ENCODE measurements at regions not wholly inside any gene's neighbourhood (a gene's known extent, or its start where the extent isn't known, plus 50 kb on each side); places are given as distances from the start of the nearest gene placed in this dataset.

DNA sequence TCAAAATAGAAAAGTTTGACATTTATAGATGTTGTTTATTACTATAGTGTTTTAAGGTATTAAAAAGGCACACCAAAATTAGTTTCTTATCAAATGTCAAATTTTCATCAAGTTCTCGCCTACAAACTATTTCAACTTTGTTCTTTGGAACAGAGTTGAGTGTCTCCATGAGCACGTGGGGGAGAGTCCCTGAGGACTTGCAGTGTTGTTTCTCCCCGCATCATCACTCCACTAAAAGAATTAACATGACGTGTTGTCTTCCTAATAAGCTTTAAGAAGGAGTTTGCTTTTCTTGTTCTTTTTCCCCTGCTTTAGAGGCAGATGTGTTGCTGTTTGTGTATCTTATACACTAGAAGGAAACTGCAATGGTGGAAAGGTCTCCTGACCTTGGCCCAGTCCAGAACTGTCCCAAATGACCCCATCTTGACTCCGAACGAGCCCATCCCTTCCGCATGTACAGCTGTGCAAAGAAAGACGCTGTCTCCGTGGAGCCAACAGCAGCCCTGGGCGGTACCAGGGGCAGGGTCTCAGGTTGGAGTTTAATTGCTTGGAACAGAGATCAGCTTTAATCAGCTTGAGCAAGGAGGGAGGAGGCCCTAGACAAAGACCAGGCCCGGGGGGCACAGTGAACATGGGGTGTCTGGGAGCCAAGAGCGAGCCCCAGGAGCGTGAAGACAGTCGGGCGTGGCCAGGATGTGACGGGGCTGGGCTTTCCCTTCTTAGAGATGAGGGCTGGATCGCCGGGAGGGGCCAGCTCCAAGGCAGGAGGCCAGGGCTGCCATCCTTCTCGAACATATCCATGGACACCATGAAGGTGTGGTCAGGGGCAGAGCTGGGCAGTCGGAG is 215.4 kb upstream of the RTL1 start:
- no peak for DNase-seq (ENCODE audit: low read depth in 2 of 2)

DNA sequence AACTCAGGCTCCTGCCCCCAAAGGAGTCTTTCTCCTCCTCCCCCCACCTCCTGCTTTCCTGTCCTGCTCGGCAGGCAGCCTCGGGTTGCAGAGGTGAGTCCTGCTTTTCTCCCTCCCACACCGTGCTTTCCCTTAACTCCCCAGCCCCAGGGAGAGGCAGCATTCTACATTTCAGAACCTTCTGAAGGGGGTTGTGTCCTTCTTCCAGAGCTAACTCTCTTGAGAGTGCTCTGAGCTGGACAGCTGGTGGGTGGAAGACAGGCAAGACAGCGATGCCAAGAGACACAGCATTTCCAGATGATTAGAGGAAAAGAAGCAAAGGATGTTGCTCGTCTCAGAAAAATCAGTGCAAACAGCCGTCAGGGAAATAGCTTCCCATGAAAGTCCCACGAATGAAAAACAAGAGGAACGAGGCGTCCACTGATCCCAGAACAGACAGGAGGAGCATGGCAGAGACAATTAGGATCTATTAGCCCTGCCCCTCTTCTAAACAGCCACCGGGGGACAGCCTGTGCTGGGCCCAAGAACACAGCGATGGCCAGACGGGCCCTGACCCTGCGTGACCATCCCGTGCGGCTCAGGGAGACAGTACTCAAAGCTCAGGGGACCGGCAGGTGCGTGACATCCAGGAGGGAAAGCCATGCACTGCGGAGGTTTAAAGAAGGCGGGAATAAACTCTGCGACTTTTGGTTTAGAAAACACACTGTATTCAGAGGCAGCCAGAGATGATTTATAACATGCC is 216.5 kb upstream of the RTL1 start:
- no peak for DNase-seq (ENCODE audit: low read depth in 2 of 2)

DNA sequence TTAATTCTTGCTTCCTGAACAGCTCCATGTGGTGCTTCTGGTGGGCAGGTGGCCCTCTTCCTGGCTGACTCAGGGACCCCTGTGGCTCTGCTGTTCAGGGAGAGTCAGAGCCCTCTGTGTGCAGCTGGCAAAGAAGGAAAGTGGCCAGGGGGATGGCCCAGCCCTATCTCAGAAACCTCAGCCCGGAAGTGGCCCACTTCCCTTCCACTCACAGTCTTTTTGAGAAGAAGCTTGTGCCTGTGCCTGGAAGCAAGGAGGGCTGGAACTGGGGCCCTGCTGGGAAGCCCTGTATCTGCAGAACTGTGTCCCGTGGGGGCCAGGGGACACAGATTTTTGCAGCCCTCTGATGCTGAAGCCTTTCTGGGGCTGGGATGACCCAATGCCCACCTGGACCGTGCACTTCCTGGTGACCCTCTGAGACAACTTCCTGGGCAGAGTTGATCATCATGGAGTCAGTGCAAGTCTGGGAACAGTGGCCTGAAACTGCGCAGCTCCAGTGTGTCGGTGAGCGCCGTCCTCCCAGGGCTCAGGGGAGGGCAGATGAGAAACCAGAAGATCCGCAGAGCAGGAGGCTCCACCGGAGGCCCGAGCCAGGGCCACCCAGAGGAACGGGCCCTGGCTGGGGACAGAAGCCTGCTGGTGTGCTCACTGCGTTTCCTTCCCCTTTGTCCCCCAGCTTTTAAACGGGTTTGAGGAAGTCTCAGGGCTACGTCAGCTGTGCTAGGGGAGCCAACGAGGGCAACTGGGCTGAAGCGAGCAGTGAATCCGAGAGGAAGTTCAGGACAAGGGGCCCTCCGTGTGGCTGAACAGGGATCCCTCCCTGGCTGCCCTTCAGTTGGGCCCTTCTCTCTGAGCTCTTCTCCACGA is 217.4 kb upstream of the RTL1 start:
- DNase-seq (ENCODE audit: low read depth in 2 of 2), result no peak

DNA sequence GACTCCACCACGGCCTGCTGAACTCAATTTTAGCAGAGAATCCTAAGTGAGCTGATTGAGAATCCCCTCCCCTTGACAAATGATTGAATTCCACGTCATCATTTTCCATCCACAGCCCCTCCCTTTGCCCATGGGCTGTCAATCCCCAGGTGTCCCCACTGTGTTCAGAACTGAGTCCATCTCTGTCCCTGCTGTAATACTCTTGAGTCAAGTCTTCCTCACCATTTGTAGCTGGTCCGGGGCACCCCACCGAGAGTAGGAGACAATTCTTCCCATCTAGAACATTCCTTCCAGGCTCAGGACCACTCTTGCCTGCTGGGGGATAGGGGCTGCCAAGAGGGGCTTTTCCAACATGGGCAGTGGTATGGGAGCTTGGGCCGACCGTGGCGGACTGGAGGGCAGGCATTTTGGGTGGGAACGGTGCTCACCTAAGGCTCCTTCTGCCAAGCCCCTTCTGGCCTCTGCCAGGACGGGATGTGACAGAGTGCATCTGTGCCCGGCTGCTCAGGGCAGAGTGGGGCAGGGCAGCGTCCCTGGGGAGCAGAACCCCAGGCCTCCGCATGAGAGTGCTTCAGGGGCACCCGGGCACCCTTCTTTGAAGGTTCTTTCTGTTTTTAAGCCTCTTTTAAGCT is 218.1 kb upstream of the RTL1 start:
- DNase-seq (ENCODE audit: low read depth in 2 of 2), result no peak

DNA sequence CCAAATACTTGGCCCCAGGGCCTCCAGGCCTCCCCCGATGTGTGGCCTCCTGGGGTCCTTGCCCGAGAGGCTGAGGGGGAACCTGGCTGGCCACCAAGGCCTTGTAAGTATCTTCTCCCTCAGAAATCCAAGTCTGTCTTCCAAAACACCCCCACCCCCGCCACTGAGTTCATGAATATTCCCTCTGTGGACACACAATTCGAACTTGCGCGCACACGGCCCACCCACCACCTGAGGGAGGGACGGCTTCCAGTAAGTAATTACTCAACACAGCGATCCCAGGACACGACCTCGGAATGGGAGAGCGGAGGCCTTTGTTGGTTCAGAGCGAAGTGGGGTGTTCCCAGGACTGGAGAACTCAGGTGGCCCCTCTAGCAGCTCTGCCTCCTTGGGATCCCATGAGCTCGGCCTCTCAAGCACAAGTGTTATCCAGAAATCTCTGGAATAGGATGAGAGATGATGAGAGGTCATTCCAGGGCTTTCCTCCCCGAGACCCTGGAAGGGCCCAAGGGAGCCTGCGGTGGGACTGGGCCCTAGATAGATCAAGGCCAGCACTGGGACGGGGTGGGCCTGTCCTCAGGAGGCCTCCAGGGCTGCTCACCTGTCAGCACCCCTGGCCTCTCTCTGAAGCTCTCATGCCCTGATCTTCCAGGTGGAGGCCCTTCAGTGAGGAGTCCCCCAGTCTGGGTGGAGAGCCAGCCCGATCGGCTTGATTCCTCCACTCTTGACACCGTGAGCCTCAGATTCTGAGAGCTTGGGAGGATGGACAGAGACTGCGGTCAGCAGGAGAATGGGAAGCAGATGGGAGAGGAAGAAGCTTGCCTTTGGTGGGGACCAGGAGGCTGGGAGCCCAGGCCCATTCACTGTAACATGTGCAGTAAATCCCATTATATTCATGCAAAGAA is 219.0 kb upstream of the RTL1 start:
- DNase-seq (ENCODE audit: low read depth in 2 of 2), result no peak

DNA sequence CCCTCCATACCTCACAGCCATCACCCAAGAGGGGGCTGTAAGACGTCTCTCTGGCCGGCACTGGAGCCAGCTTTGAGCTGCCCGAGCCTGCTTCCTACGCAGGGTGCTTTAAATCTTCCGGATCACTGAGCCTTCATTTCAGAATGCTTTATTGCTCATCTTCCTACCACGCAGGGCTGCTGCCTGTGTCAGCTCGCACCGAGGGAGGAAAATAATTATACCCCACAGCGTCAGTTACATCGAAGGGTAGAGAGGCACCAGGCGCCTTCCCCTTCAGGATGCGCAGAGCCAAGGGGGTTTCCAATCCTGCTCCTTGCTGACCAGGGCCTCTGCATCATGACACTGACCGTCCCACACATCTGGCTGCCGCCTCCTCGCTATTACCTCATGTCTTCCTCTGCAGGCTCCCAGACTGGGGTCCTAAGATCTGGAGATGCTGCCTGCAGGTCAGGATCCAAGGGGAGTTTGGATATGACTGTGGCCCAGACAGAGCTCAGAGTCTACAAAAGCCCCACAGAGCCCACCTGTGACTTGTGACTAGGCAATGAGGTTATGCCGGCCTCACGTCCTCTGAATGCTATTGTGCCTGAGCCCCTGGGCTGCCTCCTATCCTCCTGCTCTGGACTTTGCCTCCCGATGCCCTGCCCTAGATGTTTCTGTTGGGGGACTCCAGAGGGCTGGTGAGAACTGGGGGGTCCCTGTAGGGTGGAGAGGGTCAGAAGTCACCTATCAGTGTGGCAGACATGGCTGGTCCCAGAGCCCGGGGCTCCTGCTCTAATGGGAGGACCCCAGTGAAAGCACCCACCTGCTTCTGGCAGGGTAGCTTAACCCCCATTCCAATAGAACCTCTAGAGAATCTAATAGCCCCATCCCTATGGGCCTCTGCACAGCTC is 220.3 kb upstream of the RTL1 start:
- DNase-seq (ENCODE audit: low read depth in 2 of 2), result no peak

DNA sequence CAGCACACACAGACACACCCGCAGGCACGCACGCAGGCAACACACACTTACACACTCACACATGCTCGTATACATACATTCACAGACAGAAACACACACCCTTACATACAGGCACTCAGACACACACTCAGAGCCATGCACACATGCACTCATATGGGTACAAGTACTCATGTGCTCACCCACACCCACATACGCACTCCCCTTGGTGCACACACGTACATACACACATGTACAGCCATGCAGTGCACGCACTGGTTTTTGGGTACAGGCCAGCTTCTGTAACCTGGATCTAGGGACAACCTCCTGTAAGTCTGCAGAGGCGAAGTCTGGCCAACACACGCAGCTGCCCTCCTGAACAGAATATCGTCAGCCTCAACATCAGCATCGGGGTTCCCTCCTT is 221.3 kb upstream of the RTL1 start:
- no peak for DNase-seq (ENCODE audit: low read depth in 2 of 2)

DNA sequence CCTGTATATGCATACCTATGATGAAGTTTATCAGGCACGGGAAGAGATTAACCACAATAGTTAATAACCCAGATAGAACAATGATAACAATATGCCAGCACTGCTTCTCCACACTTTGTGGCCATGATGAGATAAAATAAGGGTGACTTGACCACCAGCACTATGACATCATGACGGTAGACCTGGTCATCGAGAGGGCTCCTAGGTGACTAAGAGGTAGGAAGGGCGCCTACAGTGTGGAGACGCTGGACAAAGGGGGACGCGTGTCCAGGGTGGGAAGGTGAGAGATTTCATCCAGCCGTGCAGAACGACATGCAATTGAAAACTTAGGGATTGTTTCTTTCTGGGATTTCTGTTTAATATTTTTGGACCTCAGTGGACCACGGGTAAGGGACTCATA is 221.8 kb upstream of the RTL1 start:
- DNase-seq (ENCODE audit: low read depth in 2 of 2), result no peak

DNA sequence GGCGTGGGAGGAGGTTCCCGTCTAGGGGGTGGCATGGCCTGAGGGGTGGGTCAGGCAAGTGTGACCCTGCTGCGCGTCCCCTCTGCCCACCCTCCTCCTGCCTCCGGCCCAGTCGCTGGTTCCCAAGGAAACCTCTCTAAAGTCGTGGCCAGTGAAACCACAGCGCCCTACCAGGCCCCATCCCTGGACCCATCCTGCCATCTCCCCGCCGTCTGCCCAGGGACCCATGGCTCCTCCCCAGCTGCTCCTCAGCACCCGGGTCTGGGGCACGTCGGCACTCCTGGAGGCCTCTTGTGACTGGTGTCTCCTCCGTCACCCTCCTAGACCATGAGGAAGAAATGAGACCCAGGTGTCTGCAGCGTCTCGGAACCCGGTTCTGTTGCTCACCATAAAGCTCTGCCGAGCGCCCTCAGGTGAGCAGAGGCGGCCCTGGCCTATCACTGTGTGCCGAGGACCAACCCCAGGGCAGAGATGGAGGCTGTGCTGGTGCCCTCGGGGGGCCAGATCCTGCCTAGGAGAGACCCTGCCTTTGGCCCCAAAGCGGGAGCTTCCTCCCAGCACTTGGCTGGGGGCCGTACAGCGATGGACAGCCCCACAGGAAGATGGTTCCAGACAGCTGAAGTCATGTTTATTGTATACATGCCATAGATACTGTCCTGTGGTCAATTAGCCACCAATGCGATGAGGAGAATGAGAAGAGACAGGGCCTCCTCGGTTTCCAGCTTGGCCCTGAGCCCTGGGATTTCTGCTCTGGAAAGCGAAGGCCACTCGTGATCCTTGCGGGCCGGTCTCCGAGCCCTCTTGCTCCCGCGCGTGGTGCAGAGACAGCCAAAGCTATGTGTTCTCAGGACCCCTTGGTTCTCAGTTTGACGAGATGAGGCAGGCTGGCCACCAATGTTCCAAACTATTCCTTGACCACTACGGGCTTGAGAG is 222.5 kb upstream of the RTL1 start:
- DNase-seq (ENCODE audit: low read depth in 2 of 2), result no peak

DNA sequence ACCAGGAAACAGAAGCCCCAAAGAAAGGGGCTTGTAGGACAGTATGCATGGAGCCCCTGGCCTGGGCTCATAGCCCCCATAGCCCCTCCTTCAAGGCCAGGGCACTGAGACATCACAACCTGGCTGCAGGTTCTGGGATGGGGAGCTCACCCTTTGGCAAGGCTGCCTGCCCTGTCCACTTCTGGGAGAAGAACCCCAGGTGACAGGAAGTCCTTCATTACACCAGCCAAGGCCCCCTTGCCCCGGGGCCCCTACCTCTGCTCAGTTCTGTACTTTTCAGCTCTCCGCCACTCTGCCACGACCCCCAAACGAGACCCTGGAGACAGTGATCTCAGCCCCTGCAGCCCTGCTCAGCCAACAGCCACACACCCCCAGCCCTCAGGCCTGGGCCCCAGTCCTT is 223.2 kb upstream of the RTL1 start:
- DNase-seq (ENCODE audit: low read depth in 2 of 2), result no peak

DNA sequence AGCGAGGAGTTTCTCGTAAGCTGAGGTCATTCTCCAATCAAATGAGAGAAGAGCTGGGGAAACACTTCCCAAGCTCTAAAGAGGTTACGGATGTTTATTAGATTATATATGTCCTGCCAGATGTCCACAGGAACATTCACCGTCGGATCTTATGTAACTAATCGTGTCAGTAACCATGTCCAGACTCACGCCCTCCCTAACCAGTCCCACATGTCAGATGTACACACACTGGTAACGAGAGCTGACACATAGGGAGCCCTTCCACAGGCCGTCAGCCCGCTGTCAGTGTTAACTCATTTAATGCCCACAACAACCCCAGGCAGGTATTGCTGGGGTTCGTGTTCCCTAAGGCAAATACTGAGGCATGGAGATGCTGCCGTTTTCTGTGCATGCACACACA is 223.7 kb upstream of the RTL1 start:
- DNase-seq (ENCODE audit: low read depth in 2 of 2), result no peak

DNA sequence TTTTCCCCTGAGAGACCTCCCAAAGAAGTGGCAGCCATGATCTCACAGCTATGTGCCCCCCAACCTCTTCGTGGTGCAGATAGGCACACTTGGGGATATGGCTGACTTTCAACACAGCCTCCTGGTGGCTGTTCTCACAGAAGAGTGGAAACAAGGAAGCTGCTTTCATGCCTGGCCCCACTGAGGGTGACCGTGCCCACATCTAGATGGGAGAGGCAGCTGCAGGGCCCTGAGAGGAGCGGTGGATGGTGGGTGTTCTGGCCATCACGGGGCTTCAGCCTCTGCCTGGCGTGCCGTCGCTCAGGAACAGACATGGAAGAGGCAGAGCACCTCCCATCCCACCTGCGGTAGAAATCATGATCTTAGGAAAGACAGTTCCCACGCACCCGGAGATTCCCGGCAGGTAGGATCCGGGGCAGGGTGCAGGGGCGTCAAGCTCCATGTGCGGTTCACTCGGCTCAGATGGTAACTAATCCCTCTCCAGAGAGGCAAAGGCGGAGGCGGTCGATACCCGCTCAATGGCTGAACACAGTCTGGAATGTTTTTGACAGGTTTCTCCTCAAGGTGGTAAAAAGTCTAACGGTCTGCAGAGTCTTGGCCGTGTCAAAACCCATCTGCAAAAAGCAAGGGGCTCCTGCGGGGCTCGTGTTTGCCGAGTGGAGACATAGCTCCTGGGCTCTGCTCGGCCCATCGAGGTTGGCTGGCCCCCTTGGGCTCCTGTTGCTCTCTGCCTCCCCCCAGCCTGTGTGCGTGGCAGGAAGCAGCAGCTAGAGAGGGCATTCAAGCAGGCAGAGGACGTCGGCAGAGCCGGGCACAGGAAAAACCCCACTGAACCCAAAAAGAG is 225.2 kb upstream of the RTL1 start:
- DNase-seq (ENCODE audit: low read depth in 2 of 2), result no peak

DNA sequence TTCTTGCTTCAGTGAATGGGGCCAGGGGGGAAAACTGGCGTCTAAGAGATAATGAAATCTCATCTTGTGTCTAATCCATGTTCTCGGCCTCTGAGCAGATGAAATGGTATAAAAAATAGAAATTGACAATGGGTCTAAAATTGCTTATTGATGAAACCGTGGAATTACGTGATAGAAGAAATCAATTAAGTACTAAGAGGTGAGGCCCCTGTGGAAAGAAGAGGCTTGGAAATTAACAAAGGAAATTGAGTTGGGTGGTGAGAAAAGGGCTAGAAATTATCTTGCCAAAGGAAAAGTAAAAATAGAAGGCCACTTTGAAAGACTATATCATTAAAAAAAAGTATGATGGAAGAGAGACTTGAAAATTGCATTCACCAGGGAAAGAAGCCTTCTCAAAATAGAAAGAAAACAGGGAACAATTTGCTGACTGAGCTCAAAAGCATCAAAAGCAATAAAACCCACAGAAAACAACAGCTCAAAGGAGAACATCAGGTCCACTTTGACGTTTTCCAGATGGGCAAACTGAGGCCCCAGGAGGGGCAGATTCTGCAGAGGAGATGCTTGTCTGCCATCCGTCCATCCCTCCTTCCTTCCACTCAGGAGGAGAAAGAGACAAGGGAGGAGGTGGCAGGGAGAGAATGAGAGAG is 226.1 kb upstream of the RTL1 start:
- DNase-seq (ENCODE audit: low read depth in 2 of 2), result no peak

DNA sequence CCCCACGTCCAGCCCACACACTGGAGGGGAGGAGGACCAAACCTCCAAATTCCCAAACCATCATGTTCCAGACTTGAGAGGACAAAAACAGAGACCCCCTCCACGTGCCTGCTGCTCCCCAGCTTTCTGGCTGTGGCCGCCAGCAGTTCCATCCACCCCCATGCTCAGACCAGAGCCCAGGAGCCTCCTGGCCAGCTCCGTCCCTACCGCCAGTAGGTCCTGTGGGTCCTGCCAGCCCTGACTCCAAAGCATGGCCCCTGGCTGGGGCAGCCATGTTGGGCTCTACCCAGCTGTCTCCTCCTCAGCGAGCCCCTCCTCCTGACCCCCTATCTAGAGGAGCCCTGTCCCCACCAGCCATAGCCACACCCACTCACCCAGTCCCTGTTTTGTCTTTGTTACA is 227.3 kb upstream of the RTL1 start:
- no peak for DNase-seq (ENCODE audit: low read depth in 2 of 2)

DNA sequence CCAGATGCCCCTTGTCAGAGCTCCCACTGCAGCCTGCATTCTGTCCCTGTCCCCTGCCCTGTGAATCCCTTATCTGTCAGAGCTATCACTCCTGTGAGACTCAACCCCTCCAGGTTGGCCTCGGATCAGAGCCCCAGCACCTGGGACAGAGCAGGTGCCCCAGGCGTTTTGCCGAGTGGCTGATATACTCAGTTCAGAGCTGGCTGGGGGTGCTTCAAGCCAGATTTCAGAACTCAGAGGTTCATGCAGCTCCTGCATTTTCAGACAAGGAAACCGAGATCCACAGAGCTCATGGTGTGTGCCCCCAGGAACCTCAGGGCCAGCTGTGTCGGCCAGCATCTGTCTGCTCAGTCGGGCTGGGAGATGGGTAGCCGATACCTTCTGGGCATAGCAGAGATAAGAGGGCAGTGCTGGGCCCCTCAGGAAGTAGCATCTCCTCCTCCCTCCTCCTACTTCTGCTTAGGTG is 228.0 kb upstream of the RTL1 start:
- DNase-seq (ENCODE audit: low read depth in 2 of 2), result no peak

DNA sequence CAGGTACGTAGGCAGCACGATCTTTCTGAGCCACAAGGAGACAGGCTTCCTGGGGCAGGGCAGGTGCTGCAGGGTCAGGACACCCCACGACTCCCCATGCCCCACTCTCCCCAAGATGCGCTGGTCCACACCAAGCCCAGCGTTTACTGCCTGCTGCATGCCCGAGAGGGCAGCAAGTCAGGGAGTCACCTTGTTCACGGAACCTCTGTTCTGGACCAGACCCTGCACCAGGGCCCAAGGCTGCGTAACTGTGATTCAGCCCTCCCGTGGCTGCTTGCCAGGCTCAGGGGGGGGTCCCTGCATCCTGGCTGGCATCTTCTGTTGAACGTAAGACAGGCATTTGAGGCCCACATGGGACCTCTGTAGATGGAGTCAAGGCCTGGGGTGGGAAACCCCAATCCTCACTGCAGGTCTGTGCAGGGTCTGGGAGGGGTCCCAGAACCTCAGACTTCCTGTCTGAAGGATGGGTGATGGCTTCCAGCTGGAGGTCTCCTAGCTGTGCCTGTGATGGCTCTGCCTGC is 228.6 kb upstream of the RTL1 start:
- DNase-seq (ENCODE audit: low read depth in 2 of 2), result no peak

DNA sequence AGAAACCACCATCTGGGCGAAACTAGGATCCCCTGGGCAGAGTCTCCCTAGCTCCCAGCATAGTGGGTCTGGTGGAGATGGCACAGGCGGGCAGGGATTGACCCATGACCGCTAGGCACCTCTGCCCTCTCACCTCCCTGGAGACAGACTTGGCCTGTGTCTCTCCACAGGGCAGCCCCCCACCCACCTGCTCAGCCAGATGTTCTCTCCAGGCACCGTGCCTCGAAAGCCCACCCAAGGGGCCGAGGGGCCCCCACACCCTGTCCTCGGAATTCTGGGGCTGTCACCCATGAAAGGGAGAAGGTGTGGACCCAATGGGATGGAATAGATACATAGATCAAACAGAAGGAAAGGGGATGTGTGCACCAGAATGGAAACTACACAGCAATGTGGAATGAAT is 229.1 kb upstream of the RTL1 start:
- no peak for DNase-seq (ENCODE audit: low read depth in 2 of 2)

Data from stimulated activated CD4-positive, alpha-beta T cell treated with anti-CD3 and anti-CD28 coated beads, Interleukin-4, amount 100 ng/mL, for 48 hours (primary cell).